CD4-positive, alpha-beta T cell treated with Interleukin-1 beta for 1 hour (primary cell): ENCODE measurements at regions not wholly inside any gene's neighbourhood (a gene's known extent, or its start where the extent isn't known, plus 50 kb on each side); places are given as distances from the start of the nearest gene placed in this dataset.

Experiments
- DNase-seq, 2 donors: peaks; one replicate each; pipeline ENCODE4 v3.0.0-alpha.2; 2020 to 2022

- no peak for DNase-seq
Measured at GRCh38 chr10:128725531-128725930, 599.3 kb upstream of the MKI67 start.

- DNase-seq = no peak
Measured at GRCh38 chr10:128727114-128727513, 600.9 kb upstream of the MKI67 start.

- no peak for DNase-seq
Measured at GRCh38 chr10:128729910-128730420, 603.7 kb upstream of the MKI67 start.

- DNase-seq = no peak
Measured at GRCh38 chr10:128730922-128731321, 604.7 kb upstream of the MKI67 start.

GRCh38 chr10:128734161-128734560 lies 607.9 kb upstream of the MKI67 start:
- DNase-seq = no peak

GRCh38 chr10:128734734-128735133 lies 608.5 kb upstream of the MKI67 start:
- DNase-seq = no peak

- no peak for DNase-seq
Measured at GRCh38 chr10:128735996-128736395, 609.8 kb upstream of the MKI67 start.

- no peak for DNase-seq
Measured at GRCh38 chr10:128738386-128738915, 612.2 kb upstream of the MKI67 start.

GRCh38 chr10:128739930-128740329 lies 613.7 kb upstream of the MKI67 start:
- DNase-seq = no peak

GRCh38 chr10:128741180-128741579 lies 615.0 kb upstream of the MKI67 start:
- no peak for DNase-seq

- DNase-seq = no peak
Measured at GRCh38 chr10:128741680-128742079, 615.5 kb upstream of the MKI67 start.

GRCh38 chr10:128744092-128744491 lies 617.9 kb upstream of the MKI67 start:
- DNase-seq = no peak

GRCh38 chr10:128744811-128745305 lies 618.6 kb upstream of the MKI67 start:
- no peak for DNase-seq

- no peak for DNase-seq
Measured at GRCh38 chr10:128747582-128748346, 621.5 kb upstream of the MKI67 start.

GRCh38 chr10:128751284-128751683 lies 625.1 kb upstream of the MKI67 start:
- no peak for DNase-seq

- DNase-seq = no peak
Measured at GRCh38 chr10:128751851-128752250, 625.6 kb upstream of the MKI67 start.

- no peak for DNase-seq
Measured at GRCh38 chr10:128759174-128759573, 633.0 kb upstream of the MKI67 start.

GRCh38 chr10:128763588-128763987 lies 637.4 kb upstream of the MKI67 start:
- no peak for DNase-seq

- DNase-seq = no peak
Measured at GRCh38 chr10:128764190-128764589, 638.0 kb upstream of the MKI67 start.

- no peak for DNase-seq
Measured at GRCh38 chr10:128766915-128767314, 640.7 kb upstream of the MKI67 start.

GRCh38 chr10:128774979-128775378 lies 648.8 kb upstream of the MKI67 start:
- no peak for DNase-seq

GRCh38 chr10:128775743-128776142 lies 649.5 kb upstream of the MKI67 start:
- no peak for DNase-seq

- DNase-seq = no peak
Measured at GRCh38 chr10:128776673-128777252, 650.5 kb upstream of the MKI67 start.

GRCh38 chr10:128777342-128777741 lies 651.1 kb upstream of the MKI67 start:
- DNase-seq = no peak
